AG04449 (cell line): ENCODE measurements at regions not wholly inside any gene's neighbourhood (a gene's known extent, or its start where the extent isn't known, plus 50 kb on each side); places are given as distances from the start of the nearest gene placed in this dataset.

Source experiments
- CTCF ChIA-PET: fragments of 350-600 bp; formaldehyde crosslinking; extraction: SDS; loops from one replicate; lab custom pipeline; 2021; ENCODE audit warnings: antibody characterized with exemption; lab: Yijun Ruan, JAX
- POLR2A ChIA-PET: fragments of 400-600, 350-600 bp; formaldehyde crosslinking; extraction: SDS; loops from one replicate; lab custom pipeline; 2020; ENCODE audit warnings: antibody characterized with exemption, inconsistent platforms; lab: Yijun Ruan, JAX
- DNase-seq: peaks from one replicate; pipeline ENCODE4 v3.0.0-alpha.2; 2010; ENCODE audit warnings: low read depth, low spot score
- H3K4me3 ChIP-seq: 2 replicates; pipeline ENCODE4 v1.5.1; 2011; ENCODE audit warnings: low read depth, mild to moderate bottlenecking, control low read depth, low read length
- TF ChIP-seq, protein P1 (sequence below): IDR thresholded peaks from one replicate; pipeline ENCODE4 v1.5.1; 2011; ENCODE audit warnings: mild to moderate bottlenecking, moderate library complexity, low read length, control low read depth, inconsistent platforms; ENCODE audit not compliant: insufficient read depth; ENCODE audit errors: missing control alignments

DNA sequence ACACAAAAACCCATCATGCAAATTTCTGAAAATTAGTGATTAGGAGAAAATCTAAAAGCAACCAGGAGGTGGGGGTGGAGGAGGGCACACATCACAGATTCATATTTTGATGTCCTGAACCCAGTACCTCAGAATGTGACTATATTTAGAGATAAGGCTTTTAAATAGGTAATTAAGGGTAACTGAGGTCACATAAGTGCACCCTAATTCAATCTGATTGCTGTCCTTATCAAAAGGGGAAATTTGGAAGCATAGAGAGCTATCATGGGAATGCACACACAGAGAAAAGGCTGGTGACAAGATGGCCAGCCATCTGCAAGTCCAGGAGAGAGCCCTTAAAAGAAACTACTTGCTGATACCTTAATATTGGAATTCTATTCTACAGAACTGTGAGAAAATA, 281.8 kb upstream of the UGT8 start:
- CTCF ChIA-PET, result no interaction called here
- POLR2A ChIA-PET, result no interaction called here
- H3K4me3 ChIP-seq, result no peak overlapping the region
- DNase-seq, result no peak
- TF ChIP-seq, protein P1, sequence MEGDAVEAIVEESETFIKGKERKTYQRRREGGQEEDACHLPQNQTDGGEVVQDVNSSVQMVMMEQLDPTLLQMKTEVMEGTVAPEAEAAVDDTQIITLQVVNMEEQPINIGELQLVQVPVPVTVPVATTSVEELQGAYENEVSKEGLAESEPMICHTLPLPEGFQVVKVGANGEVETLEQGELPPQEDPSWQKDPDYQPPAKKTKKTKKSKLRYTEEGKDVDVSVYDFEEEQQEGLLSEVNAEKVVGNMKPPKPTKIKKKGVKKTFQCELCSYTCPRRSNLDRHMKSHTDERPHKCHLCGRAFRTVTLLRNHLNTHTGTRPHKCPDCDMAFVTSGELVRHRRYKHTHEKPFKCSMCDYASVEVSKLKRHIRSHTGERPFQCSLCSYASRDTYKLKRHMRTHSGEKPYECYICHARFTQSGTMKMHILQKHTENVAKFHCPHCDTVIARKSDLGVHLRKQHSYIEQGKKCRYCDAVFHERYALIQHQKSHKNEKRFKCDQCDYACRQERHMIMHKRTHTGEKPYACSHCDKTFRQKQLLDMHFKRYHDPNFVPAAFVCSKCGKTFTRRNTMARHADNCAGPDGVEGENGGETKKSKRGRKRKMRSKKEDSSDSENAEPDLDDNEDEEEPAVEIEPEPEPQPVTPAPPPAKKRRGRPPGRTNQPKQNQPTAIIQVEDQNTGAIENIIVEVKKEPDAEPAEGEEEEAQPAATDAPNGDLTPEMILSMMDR, result no peak

DNA sequence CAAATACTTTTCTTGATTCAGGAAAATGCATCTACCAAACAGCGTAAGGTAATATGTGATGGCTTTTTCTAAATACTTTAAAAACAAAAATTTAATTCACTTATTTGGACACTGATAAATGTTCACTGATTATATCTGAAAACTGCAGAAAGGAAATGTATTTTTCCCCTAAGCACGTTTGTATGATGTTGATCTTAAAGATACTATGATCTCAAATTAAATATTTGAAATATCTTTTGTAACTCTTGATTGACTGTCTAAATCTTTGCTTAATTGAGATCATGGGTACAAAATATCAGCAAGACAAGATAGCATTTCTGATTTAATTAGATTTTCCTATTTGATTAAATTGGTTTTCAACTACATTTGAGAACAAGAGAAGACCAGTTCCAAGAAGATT, 281.0 kb upstream of the UGT8 start:
- ChIA-PET CTCF (no interaction called here), POLR2A (no interaction called here)
- H3K4me3 ChIP-seq, result no peak overlapping the region
- TF ChIP-seq, protein P1, result no peak
- DNase-seq, result no peak

DNA sequence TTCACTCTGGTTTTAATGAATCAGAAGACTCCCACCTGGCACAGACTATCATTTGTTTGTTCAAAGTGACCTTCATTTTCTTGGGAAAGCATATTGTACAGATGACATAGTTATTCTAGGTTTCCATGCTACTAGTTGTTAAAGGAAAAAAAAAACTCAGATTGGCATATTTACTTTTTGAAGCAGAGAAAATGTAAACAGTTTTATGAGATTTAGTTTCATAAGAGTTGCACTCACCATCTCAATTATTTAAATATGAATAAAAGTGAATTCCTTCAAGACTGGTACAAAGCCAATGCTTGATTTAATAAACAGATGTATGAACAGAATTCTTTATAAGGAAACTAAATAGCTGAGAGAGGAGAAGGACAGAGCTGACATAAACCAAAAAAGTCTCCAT, 280.3 kb upstream of the UGT8 start:
- no peak for DNase-seq
- POLR2A ChIA-PET, result no interaction called here

GRCh38 chr4:114320126-114320525, 278.5 kb upstream of the UGT8 start:
- TF ChIP-seq, protein P1, result no peak
- POLR2A ChIA-PET, result no interaction called here
- CTCF ChIA-PET, result no interaction called here
- H3K4me3 ChIP-seq, result no peak overlapping the region
- DNase-seq, result no peak

More for the DNA sequence above, 280.3 kb upstream of the UGT8 start:
- TF ChIP-seq, protein P1, result no peak
- no peak overlapping the region for H3K4me3 ChIP-seq
- CTCF ChIA-PET, result no interaction called here

- TF ChIP-seq, protein P1, result no peak
- DNase-seq, result no peak
- H3K4me3 ChIP-seq, result no peak overlapping the region
- CTCF ChIA-PET, result no interaction called here
- POLR2A ChIA-PET, result no interaction called here
Measured at GRCh38 chr4:114321366-114321765, 277.2 kb upstream of the UGT8 start.

GRCh38 chr4:114323841-114324240, 274.8 kb upstream of the UGT8 start:
- ChIA-PET POLR2A (no interaction called here), CTCF (interaction anchor here (0.7 kb wide), 1 partner anchor 48 kb away, joined by 3 read pairs; no protein-coding TSS in a partner anchor)

More at GRCh38 chr4:114323841-114324240, 274.8 kb upstream of the UGT8 start:
- DNase-seq, result no peak
- no peak overlapping the region for H3K4me3 ChIP-seq
- TF ChIP-seq, protein P1, result no peak
